ENCODE measurements at regions not wholly inside any gene's neighbourhood (a gene's known extent, or its start where the extent isn't known, plus 50 kb on each side); places are given as distances from the start of the nearest gene placed in this dataset.
"Not testable (repeated sequence)": the region's sequence is repeated elsewhere in the genome, so short reads cannot be mapped to it uniquely, and the experiment has no call there.

DNA sequence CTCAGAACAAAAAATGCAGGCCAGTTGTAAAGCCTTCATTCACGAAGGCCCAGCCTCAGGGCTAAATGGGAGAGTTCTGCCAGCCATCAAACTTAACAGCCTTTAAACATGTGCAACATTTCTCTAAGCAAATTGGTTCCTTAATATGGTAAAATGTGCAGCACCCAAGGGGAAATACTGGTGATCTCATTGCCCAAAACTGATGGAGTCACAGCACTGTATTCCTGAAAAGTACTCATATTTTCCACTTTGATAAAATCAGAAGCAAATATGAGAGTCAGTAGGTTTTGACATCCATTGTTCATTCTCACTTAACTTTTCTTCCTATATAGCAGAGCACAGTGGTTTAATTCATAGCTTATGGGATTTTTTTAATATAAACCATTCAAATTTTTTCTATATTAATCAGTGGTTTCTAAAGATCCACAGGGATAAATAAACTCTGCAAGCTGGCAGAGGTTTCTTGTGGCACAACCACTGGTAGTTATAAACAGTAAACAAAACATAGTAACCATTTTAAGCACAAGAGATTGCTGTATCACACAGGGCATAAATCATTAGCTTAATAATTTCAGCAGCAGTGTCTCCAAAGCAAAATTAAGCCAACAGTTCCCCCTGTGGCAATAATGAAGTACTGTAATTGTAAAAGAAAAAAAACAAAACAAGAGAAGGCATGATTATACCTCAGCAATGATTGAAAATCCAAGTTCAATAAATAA is 106.9 kb upstream of the LYPLAL1 start:
- DNase-seq = peak; percentile 63

DNA sequence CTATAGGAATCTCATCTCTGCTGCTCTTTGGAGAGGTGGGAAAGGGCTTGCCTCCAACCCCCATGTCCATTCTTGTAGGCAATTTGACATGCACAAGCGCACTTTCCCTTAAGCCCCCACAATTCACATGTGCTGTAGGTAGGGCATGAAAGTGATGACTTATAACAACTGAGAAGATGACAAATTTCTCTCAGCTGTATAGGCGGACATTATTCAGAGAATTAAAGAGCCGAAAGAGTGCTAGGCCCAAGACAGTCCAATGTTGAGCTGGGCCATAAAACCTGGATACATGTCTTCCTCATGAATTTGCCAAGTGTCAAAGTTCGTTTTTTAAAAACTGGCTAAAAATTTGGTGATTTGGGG is 106.3 kb upstream of the LYPLAL1 start:
- no peak for DNase-seq

DNA sequence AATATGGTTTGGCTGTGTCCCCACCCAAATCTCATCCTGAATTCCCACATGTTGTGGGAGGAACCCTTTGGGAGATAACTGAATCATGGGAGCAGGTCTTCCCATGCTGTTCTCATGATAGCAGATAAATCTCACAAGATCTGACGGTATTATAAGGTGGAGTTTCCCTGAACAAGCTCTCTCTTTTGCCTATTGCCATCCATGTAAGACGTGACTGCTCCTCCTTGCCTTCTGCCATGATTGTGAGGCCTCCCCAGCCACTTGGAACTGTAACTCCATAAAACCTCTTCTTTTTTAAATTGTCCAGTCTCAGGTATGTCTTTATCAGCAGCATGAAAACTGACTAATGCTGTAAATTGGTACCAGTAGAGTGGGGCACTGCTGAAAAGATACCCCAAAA is 103.3 kb upstream of the LYPLAL1 start:
- not testable (repeated sequence) for DNase-seq

DNA sequence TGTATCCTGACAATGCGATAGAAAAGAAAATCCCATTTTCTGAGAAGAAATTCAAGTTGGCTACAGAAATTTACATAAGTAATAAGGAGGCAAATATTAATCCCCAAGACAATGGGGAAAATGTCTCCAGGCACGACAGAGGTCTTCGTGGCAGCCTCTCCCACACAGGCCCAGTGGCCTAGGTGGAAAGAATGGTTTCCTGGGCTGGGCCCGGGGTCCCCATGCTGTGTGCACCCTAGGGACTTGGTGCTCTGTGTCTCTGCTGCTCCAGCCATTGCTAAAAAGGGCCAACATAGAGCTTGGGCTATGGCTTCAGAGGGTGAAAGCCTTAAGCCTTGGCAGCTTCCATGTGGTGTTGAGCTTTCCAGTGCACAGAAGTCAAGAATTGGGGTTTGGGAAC is 102.5 kb upstream of the LYPLAL1 start:
- DNase-seq = no peak

DNA sequence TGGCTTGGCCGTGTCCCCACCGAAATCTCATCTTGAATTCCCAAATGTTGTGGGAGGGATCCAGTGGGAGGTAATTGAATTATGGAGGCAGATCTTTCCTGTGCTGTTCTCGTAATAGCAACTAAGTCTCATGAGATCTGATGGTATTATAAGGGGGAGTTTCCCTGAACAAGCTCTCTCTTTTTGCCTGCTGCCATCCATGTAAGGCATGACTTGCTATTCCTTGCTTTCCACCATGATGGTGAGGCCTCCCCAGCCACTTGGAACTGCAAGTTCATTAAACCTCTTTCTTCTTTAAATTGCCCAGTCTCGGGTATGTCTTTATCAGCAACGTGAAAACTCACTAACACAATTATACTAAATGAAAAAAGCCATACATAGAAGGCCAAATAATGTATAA is 101.3 kb upstream of the LYPLAL1 start:
- no peak for DNase-seq

DNA sequence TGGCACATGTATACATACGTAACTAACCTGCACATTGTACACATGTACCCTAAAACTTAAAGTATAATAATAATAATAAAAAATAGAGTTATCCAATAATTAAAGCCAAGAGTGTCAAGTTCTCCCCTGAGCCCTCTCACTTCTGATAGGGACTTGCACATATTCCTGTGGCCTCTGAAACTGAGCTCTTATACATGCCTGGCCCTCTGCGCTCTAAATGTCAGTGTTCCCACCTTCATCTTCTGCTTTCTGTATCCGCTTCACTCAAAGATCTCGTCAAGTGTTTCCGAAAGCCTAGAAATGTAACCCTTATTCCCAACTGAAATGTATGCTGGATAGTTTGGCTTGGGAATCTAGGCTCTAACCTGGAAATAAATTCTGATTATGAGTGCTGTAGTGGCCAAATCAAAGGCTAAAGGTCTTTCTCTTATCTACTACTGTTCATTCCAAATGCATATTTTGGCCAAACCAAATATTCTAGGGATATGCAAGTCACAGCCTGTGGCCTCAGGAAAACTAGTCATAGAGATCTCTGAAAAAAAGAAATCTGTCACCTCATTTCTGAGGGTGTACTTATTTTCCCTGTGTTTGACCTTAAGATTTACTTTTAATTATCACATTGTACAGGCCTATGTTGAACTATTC is 99.5 kb upstream of the LYPLAL1 start:
- DNase-seq = no peak

DNA sequence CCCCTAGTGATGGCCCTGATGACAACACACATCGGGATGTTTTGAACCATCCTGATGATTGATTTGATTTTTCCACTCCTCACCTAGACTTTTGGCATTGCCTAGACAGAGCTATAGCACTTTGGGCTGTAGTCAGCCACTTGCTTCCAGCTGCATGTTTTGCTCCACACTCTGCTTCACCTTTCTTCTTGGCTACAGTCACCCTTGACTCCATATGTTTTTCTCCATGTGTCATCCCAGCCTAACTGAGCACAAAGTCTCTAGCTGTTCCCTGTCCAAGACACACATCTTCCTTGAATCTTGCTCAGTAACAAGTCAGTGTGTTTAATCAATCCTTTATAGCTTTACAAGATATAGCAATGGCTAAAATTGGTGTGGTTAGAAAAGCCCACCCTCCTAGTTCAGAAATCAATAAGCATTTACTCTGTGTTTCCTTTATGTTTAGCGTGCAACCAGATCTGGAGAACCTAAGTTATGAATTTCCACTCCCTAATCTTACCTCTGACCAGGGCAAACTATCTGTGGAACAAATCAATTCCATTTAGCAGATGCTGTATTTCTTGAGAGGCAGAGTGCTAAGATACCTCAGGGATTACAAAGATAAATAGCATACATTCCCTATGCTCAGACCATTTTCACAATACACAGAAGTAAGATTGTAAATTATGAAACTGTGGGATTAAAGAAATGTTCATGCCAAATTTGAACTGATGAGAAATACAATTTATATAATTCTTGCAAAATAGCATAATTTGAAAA is 98.4 kb upstream of the LYPLAL1 start:
- no peak for DNase-seq

DNA sequence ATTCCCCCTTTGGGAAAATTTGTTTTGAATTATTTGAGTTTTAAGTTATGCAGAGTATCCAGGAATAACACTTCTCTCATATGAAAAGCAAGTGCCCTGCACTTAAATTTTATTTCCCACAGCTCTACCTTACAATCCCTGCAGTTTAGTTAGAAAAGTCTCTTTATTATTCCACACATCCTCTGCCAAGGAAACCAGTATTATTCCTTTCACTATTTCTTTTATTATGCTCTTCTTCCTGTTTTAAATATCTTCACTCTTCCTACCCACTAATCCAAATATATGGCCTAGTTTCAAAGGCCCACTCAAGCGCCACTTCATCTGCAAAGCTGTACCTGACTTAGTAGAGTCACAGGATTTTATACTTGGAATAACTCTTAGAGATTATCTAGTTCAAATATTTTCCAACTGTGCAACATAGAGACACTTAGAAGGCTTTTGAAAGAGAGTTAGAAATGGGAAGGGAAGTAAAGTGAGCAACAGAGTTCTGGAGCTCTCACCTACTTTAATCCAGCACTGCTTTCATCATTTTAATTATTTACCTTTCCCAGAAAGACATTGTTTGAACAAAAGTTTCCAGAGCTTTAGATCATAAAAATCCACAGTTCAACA is 97.2 kb upstream of the LYPLAL1 start:
- no peak for DNase-seq

DNA sequence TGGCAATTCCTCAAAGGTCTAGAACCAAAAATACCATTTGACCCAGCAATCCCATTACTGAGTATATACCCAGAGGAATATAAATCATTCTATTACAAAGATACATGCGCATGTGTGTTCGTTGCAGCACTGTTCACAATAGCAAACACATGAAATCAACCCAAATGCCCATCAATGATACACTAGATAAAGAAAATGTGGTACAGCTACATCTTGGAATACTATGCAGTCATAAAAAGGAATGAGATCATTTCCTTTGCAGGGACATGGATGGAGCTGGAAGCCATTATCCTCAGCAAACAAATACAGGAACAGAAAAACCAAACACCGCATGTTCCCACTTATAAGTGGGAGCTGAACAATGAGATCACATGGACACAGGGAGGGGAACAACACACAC is 95.9 kb upstream of the LYPLAL1 start:
- DNase-seq = not testable (repeated sequence)

DNA sequence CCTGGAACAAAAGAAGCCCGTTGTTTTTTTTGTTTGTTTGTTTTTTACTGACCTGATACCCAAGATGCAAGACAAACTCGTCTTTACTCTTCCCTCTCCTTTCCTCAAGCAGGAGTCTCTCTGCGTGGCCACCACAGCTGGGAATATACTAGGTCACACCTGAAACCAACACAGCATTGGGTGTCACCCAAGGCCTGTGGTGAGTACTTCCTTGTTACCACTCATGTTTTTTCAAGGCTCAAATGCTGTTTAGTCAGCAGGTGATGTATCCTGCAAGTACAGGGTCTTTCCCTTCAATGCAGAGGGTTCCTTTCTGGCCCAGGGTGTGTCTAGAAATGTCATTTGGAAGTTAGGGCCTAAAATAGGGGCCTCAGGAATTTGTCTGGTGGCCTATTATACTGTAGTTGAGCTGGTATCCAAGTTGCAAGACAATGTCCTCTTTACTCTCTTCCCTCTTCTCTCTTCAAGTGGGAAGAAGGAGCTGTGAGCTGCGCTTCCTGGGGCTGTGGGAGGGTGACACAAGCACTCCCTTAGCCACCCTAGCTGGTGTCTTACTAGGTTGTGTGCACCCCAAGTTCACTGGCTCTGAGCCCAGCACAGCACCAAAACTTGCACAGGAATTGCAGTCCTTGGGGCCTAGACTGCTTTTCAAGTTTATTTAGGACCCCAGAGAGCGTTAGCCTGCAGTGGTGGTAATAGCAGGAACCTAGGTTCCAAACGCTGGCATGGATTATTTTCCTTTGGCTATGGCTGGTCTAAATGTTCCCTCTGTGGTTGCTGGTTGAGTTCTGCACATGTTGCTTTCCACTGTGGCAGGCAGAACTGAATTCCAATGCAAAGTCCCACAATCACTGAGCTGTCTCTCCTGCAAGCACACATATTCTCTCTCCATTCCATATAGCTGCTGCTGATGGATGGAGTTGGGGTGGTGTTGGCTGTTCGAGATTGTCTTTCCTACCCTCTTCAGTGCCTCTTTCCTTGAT is 91.4 kb upstream of the LYPLAL1 start:
- no peak for DNase-seq

DNA sequence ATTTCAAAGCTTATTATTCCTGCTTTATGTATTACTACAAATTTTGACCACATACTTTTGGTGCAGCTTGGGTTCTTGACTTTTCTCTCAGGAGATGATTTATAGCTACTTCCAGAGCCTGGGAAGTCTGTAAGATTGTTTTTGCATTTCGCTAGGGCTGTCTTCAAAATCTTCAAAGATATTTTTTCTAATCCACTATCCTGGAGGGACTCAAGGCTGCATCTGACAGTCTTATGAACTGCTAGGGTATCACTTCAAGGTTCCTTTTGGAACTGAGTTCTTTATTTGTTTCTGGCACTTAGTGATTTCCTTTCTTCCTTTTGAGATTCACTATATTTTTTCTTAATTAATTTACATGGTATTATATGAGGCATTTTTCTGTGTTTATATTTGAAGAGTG is 90.0 kb upstream of the LYPLAL1 start:
- no peak for DNase-seq

DNA sequence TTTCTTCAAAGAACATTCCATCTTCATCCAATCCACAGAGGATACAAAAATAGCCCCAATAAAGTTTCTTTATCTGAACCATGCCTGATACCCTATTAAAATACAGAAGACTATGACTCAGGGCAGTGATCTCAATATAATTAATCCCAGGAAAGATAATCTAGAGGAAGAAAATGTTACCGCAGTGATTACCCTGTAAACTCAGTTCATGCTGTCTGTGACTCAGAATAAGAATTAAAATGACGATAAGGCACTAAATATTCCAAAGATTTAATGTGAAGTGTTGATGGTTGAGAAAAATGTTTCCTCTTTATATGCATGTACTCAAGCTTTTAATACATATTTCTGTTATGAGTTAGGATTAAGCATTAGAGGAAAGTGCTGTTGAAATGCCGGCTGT is 88.6 kb upstream of the LYPLAL1 start:
- no peak for DNase-seq

DNA sequence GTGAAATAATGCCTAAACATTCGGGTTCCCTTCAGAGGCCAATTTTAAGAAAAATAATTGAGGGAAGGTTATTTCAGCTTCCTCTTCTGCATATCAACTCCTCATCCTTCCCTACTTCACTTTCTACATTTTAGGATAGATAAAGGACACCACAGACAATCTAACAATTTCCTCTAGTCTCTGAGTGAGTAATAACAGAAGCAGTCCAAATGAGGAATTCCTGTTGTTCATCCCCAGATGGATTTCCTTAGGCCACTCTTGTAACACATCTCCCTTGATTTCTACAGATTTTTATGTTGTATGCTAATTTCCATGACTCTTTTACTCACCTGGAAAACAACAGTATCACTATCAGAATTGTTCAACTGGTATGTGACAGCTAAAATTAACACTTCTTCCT is 87.7 kb upstream of the LYPLAL1 start:
- DNase-seq = no peak

DNA sequence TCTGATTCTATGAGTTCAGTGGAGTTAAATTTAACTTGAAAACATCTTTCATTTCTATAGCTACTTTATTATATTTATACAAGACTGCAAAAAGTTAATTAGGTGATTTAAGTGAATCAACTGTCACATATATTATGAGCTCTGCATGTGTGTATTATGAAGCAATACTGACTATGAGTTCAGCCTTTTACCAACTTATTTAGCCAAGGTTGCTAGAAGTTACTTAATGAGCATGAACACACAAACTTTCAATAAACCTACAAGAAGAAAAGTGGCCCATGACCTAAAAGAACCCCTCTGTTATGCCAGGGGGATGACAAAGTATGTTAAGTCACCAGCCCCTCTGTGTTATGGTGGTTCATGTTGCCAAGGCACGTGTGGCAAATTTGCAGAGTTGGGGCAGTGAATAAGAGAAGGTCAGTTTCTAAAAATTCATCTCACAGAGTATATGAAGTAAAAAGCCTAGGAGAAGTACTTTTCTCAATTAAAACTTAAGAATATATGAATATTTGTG is 86.7 kb upstream of the LYPLAL1 start:
- no peak for DNase-seq

DNA sequence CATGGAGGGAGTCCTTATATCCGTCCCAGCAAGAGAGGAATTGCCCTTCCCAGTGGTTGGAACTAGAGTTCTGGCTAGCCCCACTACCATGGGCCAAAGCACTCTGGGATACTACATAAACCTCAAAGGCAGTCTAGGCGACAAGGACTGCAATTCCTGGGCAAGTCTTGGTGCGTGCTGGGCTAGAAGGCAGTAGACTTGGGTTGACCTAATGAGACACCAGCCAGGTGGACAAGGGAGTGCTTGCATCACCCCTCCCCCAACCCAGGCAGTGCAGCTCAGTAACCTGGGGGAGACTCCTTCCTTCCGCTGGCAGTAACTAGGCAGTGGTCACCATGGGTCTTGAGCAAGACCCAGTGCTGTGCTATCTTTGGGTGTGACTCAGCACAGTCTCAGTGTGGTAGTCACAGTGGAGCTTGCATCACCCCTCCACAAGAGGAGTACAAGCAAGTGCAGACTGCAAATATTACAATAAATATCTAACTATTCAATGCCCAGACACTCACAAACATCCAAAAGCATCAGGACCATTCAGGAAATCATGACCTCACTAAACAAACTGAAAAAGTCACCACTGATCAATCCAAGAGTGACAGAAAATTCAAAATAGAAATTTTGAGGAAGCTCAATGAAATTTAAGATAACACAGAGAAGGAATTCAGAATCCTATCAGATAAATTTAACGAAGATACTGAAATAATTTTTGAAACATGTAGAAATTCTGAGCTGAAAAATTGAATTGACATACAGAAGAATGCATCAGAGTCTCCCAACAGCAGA is 84.7 kb upstream of the LYPLAL1 start:
- peak; percentile 79 for DNase-seq

DNA sequence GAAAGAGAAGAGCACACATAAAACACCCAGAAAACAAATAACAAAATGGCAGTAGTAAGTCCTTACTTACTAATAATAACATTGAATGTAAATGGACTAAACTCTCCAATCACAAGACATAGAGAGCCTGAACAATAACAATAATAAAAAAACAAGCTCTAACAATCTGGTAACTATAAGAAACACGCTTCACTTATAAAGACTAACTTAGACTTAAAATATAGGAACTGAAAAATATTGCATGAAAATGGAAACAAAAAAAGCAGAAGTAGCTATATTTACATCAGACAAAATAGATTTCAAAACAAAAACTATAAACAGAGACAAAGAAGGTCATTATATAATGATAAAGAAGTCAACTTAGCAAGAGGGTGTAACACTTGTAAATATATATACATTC is 83.1 kb upstream of the LYPLAL1 start:
- DNase-seq = no peak

DNA sequence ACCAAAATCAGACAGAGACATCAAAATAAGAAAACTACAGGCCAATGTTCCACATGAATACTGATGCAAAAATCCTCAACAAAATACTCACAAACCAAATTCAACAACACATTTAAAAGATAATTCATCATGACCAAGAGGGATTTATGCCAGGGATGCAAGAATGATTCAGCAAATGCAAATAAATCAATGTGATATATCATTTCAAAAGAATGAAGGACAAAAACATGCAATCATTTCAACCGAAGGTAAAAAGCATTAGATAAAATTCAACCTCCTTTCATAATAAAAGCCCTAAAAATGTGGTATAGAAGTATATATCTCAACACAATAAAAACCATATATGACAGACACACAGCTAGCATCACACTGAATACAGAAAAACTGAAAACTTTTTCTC is 81.5 kb upstream of the LYPLAL1 start:
- no peak for DNase-seq

DNA sequence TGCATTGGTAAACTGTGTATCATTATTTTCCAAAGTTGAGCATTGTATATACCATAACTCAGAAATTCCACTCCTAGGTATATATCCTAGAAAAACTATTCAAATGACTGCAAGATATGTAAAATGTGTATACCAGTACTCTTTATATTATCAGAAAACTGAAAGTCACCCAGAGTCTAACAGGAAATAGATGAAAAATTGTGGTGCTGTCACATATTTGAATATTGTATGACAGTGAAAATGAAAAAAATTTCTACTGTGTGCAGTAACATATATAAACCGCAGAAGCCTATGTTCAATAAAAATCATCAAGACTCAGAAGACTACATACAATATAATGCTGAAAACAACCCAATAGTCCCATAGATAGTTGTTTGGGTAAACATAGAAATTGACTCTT is 74.4 kb upstream of the LYPLAL1 start:
- no peak for DNase-seq

DNA sequence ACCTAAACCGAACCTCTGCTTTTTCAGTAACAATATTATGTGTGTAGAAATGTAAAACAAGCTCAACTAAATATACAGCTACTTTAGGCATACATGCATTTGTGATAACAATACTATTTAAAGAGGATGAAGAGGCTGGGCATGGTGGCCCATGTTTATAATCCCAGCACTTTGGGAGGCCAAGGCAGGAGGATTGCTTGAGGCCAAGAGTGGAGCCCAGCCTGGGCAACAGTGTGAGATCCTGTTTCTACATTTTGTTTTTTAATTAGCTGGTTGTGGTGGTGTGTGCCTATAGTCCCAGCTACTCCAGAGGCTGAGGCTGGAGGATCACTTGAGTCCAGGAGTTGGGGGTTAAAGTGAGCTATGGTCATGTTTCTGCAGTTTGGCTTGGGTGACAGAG is 73.6 kb upstream of the LYPLAL1 start:
- DNase-seq = no peak

DNA sequence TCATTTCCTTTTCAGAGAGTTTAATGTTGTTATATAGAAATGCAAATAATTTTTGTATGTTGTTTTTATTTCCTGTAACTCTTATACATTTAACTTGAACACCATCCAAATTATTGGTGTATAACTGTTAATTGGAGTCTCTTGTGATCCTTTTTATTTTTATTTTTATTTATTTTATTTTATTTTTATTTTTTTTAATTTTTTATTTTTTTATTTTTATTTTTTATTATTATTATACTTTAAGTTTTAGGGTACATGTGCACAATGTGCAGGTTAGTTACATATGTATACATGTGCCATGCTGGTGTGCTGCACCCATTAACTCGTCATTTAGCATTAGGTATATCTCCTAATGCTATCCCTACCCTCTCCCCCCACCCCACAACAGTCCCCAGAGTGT is 71.2 kb upstream of the LYPLAL1 start:
- not testable (repeated sequence) for DNase-seq

DNA sequence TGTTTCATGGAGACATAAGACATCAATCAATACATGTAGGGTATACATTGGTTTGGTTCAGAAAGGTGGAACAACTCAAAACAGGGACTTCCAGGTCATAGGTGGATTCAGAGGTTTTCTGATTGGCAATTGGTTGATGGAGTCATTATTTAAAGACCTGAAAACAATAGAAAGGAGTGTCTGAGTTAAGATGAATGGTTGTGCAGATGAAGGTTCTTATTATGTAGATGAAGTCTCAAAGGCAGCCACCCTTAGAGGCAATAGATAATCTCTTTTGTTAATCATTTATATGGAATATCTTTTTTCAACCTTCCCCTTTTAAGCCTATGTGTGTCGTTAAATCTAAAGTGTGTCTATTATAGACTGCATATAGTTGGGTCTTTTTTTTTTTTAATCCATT is 67.8 kb upstream of the LYPLAL1 start:
- DNase-seq = no peak
